HG03342 (cell line): ENCODE measurements at regions not wholly inside any gene's neighbourhood (a gene's known extent, or its start where the extent isn't known, plus 50 kb on each side); places are given as distances from the start of the nearest gene placed in this dataset.
"Not testable (repeated sequence)": the region's sequence is repeated elsewhere in the genome, so short reads cannot be mapped to it uniquely, and the experiment has no call there.

Source experiments
- ATAC-seq: cut with Tn5 transposase; IDR thresholded peaks from one replicate; pipeline ENCODE4 v1.9.1; 2021; ENCODE audit warnings: mild to moderate bottlenecking, moderate library complexity; ENCODE audit not compliant: unreplicated experiment

GRCh38 chrX:148265829-148266228, 234.6 kb upstream of the AFF2 start:
- no peak for ATAC-seq

- ATAC-seq, result no peak
Observed at GRCh38 chrX:148268673-148269072, 231.7 kb upstream of the AFF2 start.

- ATAC-seq, result no peak
Observed at GRCh38 chrX:148269513-148269912, 230.9 kb upstream of the AFF2 start.

GRCh38 chrX:148270499-148270898, 229.9 kb upstream of the AFF2 start:
- ATAC-seq, result no peak

- ATAC-seq, result no peak
Observed at GRCh38 chrX:148271263-148271662, 229.2 kb upstream of the AFF2 start.

GRCh38 chrX:148281920-148282319, 218.5 kb upstream of the AFF2 start:
- no peak for ATAC-seq

GRCh38 chrX:148282504-148282903, 217.9 kb upstream of the AFF2 start:
- no peak for ATAC-seq

- ATAC-seq, result no peak
Observed at GRCh38 chrX:148284056-148284455, 216.4 kb upstream of the AFF2 start.

- ATAC-seq, result no peak
Observed at GRCh38 chrX:148284821-148285220, 215.6 kb upstream of the AFF2 start.

- ATAC-seq, result no peak
Observed at GRCh38 chrX:148288451-148288850, 212.0 kb upstream of the AFF2 start.

GRCh38 chrX:148290041-148290440, 210.4 kb upstream of the AFF2 start:
- ATAC-seq, result no peak

GRCh38 chrX:148290931-148291330, 209.5 kb upstream of the AFF2 start:
- ATAC-seq, result no peak

- no peak for ATAC-seq
Observed at GRCh38 chrX:148298737-148299136, 201.7 kb upstream of the AFF2 start.

- ATAC-seq, result not testable (repeated sequence)
Observed at GRCh38 chrX:148305214-148305613, 195.2 kb upstream of the AFF2 start.

- no peak for ATAC-seq
Observed at GRCh38 chrX:148309413-148309812, 191.0 kb upstream of the AFF2 start.

GRCh38 chrX:148310426-148311165, 189.8 kb upstream of the AFF2 start:
- no peak for ATAC-seq

- no peak for ATAC-seq
Observed at GRCh38 chrX:148311544-148311943, 188.9 kb upstream of the AFF2 start.

- no peak for ATAC-seq
Observed at GRCh38 chrX:148314876-148315275, 185.5 kb upstream of the AFF2 start.

- ATAC-seq, result no peak
Observed at GRCh38 chrX:148316446-148316845, 184.0 kb upstream of the AFF2 start.

GRCh38 chrX:148322906-148323305, 177.5 kb upstream of the AFF2 start:
- no peak for ATAC-seq

- ATAC-seq, result no peak
Observed at GRCh38 chrX:148333989-148334388, 166.4 kb upstream of the AFF2 start.

- ATAC-seq, result no peak
Observed at GRCh38 chrX:148337873-148338272, 162.5 kb upstream of the AFF2 start.

GRCh38 chrX:148354916-148355315, 145.5 kb upstream of the AFF2 start:
- no peak for ATAC-seq
